OCI-LY3 (cell line): ENCODE measurements at regions not wholly inside any gene's neighbourhood (a gene's known extent, or its start where the extent isn't known, plus 50 kb on each side); places are given as distances from the start of the nearest gene placed in this dataset.

Source experiments
- CTCF ChIP-seq: fragments of 200-600, 300-600 bp; sonication (generic); IDR thresholded peaks from 2 replicates; pipeline ENCODE4 v1.5.1; 2014; ENCODE audit warnings: antibody characterized with exemption, low read length, low read depth
- EZH2phosphoT487 ChIP-seq: fragments of 200-600 bp; shearing (Covaris generic); IDR thresholded peaks from 2 replicates; pipeline ENCODE4 v1.6.1; 2018; ENCODE audit warnings: antibody characterized with exemption, mixed run types, low read depth

DNA sequence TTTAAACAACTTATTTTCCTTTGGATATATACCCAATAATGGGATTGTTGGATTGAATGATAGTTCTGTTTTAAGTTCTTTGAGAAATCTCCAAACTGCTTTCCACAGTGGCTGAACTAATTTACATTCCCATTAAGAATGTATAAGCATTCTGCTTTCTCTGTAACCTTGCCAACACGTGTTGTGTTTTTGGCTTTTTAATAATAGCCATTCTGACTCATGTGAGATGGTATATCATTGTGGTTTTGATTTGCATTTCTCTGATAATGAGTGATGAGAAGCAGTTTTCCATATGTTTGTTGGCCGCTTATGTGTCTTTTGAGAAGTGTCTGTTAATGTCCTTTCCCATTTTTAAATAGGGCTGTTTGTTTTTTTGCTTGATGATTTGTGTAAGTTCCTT is 155.6 kb upstream of the PITX2 start:
- TF ChIP-seq CTCF = no peak
- no peak for TF ChIP-seq EZH2phosphoT487
